ENCODE measurements at regions not wholly inside any gene's neighbourhood (a gene's known extent, or its start where the extent isn't known, plus 50 kb on each side); places are given as distances from the start of the nearest gene placed in this dataset.

GRCh38 chr15:61680260-61681037 is 379.8 kb downstream of the VPS13C start:
- peaks cover 40% of the 10 kb centered on the region for H3K4me1 Mint-ChIP-seq
- no peaks in the 10 kb centered on the region for H3K27me3 Mint-ChIP-seq (ENCODE audit: low read depth)

More at GRCh38 chr15:61680260-61681037, 379.8 kb downstream of the VPS13C start:
- CTCF ChIA-PET, result interaction anchor here (2.1 kb wide), 1 partner anchor 154 kb away, joined by 9 read pairs; no protein-coding TSS in a partner anchor
- POLR2A ChIA-PET, result no interaction called here
- no peak for DNase-seq (ENCODE audit: low spot score)
- Mint-ChIP-seq H3K4me3 (no peak overlapping the region), H3K36me3 (peaks cover 2% of the 10 kb centered on the region; the same call in 1 of the 2 replicates), H3K27ac (peak overlapping the region; percentile 50; the same call in 1 of the 2 replicates), H3K9me3 (peaks cover 18% of the 10 kb centered on the region)
- no peak for TF ChIP-seq FOXJ3 (CRISPR knock-in tag; IDR thresholded peaks at IDR 0.05; ENCODE audit: borderline replicate concordance)
- TF ChIP-seq ZNF512 (CRISPR knock-in tag; IDR thresholded peaks at IDR 0.05; ENCODE audit: borderline replicate concordance), result no peak
- no peak for TF ChIP-seq USF2 (CRISPR knock-in tag; IDR thresholded peaks at IDR 0.05)
- no peak for TF ChIP-seq TP53 (CRISPR knock-in tag; IDR thresholded peaks at IDR 0.05)
- TF ChIP-seq ZNF423 (CRISPR knock-in tag; IDR thresholded peaks at IDR 0.05), result no peak
- no peak for TF ChIP-seq JUN (CRISPR knock-in tag; IDR thresholded peaks at IDR 0.05)
- TF ChIP-seq SMAD3 (CRISPR knock-in tag; IDR thresholded peaks at IDR 0.05; ENCODE audit: borderline replicate concordance), result no peak
- TF ChIP-seq ATF2 (CRISPR knock-in tag; IDR thresholded peaks at IDR 0.05; ENCODE audit: borderline replicate concordance, low read depth), result no peak
- TF ChIP-seq ZNF219 (CRISPR knock-in tag; IDR thresholded peaks at IDR 0.05; ENCODE audit: borderline replicate concordance), result no peak
- no peak for TF ChIP-seq ATF1 (CRISPR knock-in tag; IDR thresholded peaks at IDR 0.05)
- TF ChIP-seq ZNF317 (CRISPR knock-in tag; IDR thresholded peaks at IDR 0.05; ENCODE audit: borderline replicate concordance, low read depth), result no peak
- no peak for TF ChIP-seq CREM (CRISPR knock-in tag; IDR thresholded peaks at IDR 0.05)
- no peak for TF ChIP-seq ERG (CRISPR knock-in tag; IDR thresholded peaks at IDR 0.05)
- TF ChIP-seq CTCF (IDR thresholded peaks at IDR 0.05), result no peak
- TF ChIP-seq IRF2 (CRISPR knock-in tag; IDR thresholded peaks at IDR 0.05; ENCODE audit: borderline replicate concordance, low read depth), result no peak
- TF ChIP-seq ATF3 (CRISPR knock-in tag; conservative IDR thresholded peaks at IDR 0.05), result no peak
- ATAC-seq, result peak; percentile 57

Measured in WTC11 (cell line).